Thyroid gland (tissue), 4 donors: ENCODE measurements at regions not wholly inside any gene's neighbourhood (a gene's known extent, or its start where the extent isn't known, plus 50 kb on each side); places are given as distances from the start of the nearest gene placed in this dataset.

ENCODE experiments used
- POLR2A ChIP-seq, 2 donors: fragments of 450-650 bp; IDR thresholded peaks; one replicate each; pipeline ENCODE4 v1.6.1; 2017; ENCODE audit warnings: antibody characterized with exemption in 2 of 2, mild to moderate bottlenecking in 2 of 2, moderate library complexity in 1 of 2
- TF ChIP-seq, protein P1 (sequence below), 6 experiments: fragments of 200-600 bp in 3 of 6; fragments of 450-650 bp in 3 of 6; sonication (generic) in 3 of 6; IDR thresholded peaks; one replicate each; pipeline ENCODE4 v1.5.1; 2016 to 2019; ENCODE audit warnings: antibody characterized with exemption in 6 of 6, mild to moderate bottlenecking in 2 of 6, inconsistent platforms in 1 of 6, moderate library complexity in 1 of 6

GRCh38 chr6:97819710-97820109, 536.7 kb upstream of the MMS22L start:
- TF ChIP-seq, protein P1, sequence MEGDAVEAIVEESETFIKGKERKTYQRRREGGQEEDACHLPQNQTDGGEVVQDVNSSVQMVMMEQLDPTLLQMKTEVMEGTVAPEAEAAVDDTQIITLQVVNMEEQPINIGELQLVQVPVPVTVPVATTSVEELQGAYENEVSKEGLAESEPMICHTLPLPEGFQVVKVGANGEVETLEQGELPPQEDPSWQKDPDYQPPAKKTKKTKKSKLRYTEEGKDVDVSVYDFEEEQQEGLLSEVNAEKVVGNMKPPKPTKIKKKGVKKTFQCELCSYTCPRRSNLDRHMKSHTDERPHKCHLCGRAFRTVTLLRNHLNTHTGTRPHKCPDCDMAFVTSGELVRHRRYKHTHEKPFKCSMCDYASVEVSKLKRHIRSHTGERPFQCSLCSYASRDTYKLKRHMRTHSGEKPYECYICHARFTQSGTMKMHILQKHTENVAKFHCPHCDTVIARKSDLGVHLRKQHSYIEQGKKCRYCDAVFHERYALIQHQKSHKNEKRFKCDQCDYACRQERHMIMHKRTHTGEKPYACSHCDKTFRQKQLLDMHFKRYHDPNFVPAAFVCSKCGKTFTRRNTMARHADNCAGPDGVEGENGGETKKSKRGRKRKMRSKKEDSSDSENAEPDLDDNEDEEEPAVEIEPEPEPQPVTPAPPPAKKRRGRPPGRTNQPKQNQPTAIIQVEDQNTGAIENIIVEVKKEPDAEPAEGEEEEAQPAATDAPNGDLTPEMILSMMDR (IDR thresholded peaks at IDR 0.05): no peak
- no peak for TF ChIP-seq POLR2A (IDR thresholded peaks at IDR 0.05)
